Loucy (cell line): ENCODE measurements at regions not wholly inside any gene's neighbourhood (a gene's known extent, or its start where the extent isn't known, plus 50 kb on each side); places are given as distances from the start of the nearest gene placed in this dataset.

ENCODE experiments used
- H2AFZ ChIP-seq: fragments of 200-600 bp; sonication (generic); 2 replicates; pipeline ENCODE4 v1.6.0; 2016; ENCODE audit warnings: antibody characterized with exemption, mild to moderate bottlenecking, low read length, moderate library complexity
- H3F3A ChIP-seq: fragments of 200-600 bp; 2 replicates; pipeline ENCODE4 v1.6.0; 2016; ENCODE audit warnings: antibody characterized with exemption, low read depth, mild to moderate bottlenecking
- H3K27me3 ChIP-seq: fragments of 200-600 bp; sonication (generic); 2 replicates; pipeline ENCODE4 v1.6.1; 2014; ENCODE audit warnings: low read length, mild to moderate bottlenecking; ENCODE audit not compliant: insufficient read depth, poor library complexity, severe bottlenecking
- H3K36me3 ChIP-seq: fragments of 200-600 bp; sonication (generic); 2 replicates; pipeline ENCODE4 v1.6.1; 2016; ENCODE audit warnings: low read length; ENCODE audit not compliant: insufficient read depth
- H3K4me1 ChIP-seq: fragments of 200-600 bp; sonication (generic); 2 replicates; pipeline ENCODE4 v1.5.1; 2014; ENCODE audit warnings: low read length, mild to moderate bottlenecking; ENCODE audit not compliant: insufficient read depth, poor library complexity, severe bottlenecking
- H3K4me2 ChIP-seq: fragments of 200-600 bp; sonication (generic); 2 replicates; pipeline ENCODE4 v1.6.0; 2014; ENCODE audit warnings: antibody characterized with exemption, low read length, low read depth, mild to moderate bottlenecking; ENCODE audit not compliant: poor library complexity, severe bottlenecking
- H3K4me3 ChIP-seq: fragments of 200-600 bp; sonication (generic); 2 replicates; pipeline ENCODE4 v1.5.1; 2014; ENCODE audit warnings: low read length, mild to moderate bottlenecking, mixed read lengths; ENCODE audit not compliant: poor library complexity, severe bottlenecking
- H3K79me2 ChIP-seq: fragments of 200-600 bp; sonication (generic); 2 replicates; pipeline ENCODE4 v1.6.1; 2014; ENCODE audit warnings: low read length; ENCODE audit not compliant: insufficient read depth
- H3K9ac ChIP-seq: fragments of 200-600 bp; sonication (generic); 2 replicates; pipeline ENCODE4 v1.6.0; 2014; ENCODE audit warnings: mild to moderate bottlenecking, low read depth, low read length, moderate library complexity; ENCODE audit not compliant: poor library complexity, severe bottlenecking
- H3K9me2 ChIP-seq: fragments of 200-600 bp; sonication (generic); replicated peaks from 2 replicates; pipeline ENCODE4 v1.6.1; 2016; ENCODE audit warnings: low read depth, low read length, mixed read lengths
- H3K9me3 ChIP-seq: fragments of 200-600 bp; sonication (generic); 2 replicates; pipeline ENCODE4 v1.6.1; 2014; ENCODE audit warnings: mild to moderate bottlenecking, antibody characterized with exemption, low read length, low read depth; ENCODE audit not compliant: insufficient read depth
- H4K20me1 ChIP-seq: fragments of 200-600 bp; sonication (generic); 2 replicates; pipeline ENCODE4 v1.6.0; 2014; ENCODE audit warnings: antibody characterized with exemption, low read length, mild to moderate bottlenecking; ENCODE audit not compliant: insufficient read depth, poor library complexity, severe bottlenecking
- EZH2phosphoT487 ChIP-seq: fragments of 200-600 bp; IDR thresholded peaks from 2 replicates; pipeline ENCODE4 v1.6.1; 2018; ENCODE audit warnings: antibody characterized with exemption, mild to moderate bottlenecking, moderate library complexity, borderline replicate concordance
- TF ChIP-seq, protein P1 (sequence below): fragments of 200-600 bp; sonication (generic); conservative IDR thresholded peaks from 2 replicates; pipeline ENCODE4 v1.5.1; 2014; ENCODE audit warnings: mild to moderate bottlenecking, antibody characterized with exemption, low read length

DNA sequence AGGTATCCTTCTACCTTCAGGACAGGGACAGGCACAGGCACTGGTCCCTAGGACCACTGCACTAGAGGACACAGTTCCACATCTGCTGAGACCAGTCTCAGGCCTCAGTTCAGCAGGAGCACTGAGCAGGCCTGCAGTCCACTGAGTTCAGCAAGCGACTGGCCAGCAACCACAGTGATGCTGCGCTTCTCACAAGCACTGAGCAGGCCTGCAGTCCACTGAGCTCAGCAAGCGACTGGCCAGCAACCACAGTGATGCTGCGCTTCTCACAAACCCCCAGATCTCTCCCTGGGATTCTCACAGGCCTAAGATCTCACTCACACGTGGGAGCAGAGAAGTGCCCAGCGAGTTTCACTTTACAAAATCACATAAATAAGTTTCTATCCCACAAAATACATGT is 140.6 kb downstream of the IRS2 start:
- TF ChIP-seq, protein P1, sequence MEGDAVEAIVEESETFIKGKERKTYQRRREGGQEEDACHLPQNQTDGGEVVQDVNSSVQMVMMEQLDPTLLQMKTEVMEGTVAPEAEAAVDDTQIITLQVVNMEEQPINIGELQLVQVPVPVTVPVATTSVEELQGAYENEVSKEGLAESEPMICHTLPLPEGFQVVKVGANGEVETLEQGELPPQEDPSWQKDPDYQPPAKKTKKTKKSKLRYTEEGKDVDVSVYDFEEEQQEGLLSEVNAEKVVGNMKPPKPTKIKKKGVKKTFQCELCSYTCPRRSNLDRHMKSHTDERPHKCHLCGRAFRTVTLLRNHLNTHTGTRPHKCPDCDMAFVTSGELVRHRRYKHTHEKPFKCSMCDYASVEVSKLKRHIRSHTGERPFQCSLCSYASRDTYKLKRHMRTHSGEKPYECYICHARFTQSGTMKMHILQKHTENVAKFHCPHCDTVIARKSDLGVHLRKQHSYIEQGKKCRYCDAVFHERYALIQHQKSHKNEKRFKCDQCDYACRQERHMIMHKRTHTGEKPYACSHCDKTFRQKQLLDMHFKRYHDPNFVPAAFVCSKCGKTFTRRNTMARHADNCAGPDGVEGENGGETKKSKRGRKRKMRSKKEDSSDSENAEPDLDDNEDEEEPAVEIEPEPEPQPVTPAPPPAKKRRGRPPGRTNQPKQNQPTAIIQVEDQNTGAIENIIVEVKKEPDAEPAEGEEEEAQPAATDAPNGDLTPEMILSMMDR = no peak
- TF ChIP-seq EZH2phosphoT487 = no peak
- Histone ChIP-seq H3K9ac (no peak overlapping the region), H3K4me3 (no peak overlapping the region), H3K9me3 (peaks cover 8% of the 10 kb centered on the region), H3F3A (no peaks in the 10 kb centered on the region), H3K79me2 (no peaks in the 10 kb centered on the region), H3K4me2 (no peak overlapping the region), H2AFZ (no peak overlapping the region), H3K27me3 (no peaks in the 10 kb centered on the region), H3K4me1 (no peaks in the 10 kb centered on the region), H4K20me1 (no peaks in the 10 kb centered on the region), H3K36me3 (no peaks in the 10 kb centered on the region), H3K9me2 (no peaks in the 10 kb centered on the region)

DNA sequence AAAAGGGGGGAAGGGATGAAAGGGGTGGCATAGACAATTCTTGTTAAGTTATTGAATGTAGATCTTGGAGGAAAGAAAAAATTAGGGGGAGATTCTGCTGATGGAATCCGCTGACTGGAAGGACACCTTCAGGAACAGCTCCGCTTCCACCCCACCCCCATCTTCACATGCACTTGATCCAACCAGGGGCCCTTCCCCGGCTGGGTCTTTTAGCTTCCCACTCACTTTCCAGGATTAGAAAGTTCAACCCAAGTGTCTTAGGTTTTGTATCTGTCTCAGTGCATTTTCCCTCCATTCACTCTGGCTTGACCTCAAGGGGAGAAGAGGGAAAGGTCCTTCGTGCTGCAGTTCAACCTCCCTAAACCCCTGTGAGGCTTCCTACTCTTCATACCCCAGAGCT is 141.4 kb downstream of the IRS2 start:
- peaks cover 14% of the 10 kb centered on the region for H3K9me3 ChIP-seq
- no peak overlapping the region for H3K4me2 ChIP-seq
- no peak overlapping the region for H3K4me3 ChIP-seq
- H3K79me2 ChIP-seq = no peaks in the 10 kb centered on the region
- no peak overlapping the region for H3K9ac ChIP-seq
- H4K20me1 ChIP-seq = no peaks in the 10 kb centered on the region
- H3K9me2 ChIP-seq = no peaks in the 10 kb centered on the region
- H3F3A ChIP-seq = no peaks in the 10 kb centered on the region
- no peaks in the 10 kb centered on the region for H3K4me1 ChIP-seq
- no peaks in the 10 kb centered on the region for H3K27me3 ChIP-seq
- no peak overlapping the region for H2AFZ ChIP-seq
- no peak for TF ChIP-seq EZH2phosphoT487
- TF ChIP-seq, protein P1 = no peak
- H3K36me3 ChIP-seq = no peaks in the 10 kb centered on the region

DNA sequence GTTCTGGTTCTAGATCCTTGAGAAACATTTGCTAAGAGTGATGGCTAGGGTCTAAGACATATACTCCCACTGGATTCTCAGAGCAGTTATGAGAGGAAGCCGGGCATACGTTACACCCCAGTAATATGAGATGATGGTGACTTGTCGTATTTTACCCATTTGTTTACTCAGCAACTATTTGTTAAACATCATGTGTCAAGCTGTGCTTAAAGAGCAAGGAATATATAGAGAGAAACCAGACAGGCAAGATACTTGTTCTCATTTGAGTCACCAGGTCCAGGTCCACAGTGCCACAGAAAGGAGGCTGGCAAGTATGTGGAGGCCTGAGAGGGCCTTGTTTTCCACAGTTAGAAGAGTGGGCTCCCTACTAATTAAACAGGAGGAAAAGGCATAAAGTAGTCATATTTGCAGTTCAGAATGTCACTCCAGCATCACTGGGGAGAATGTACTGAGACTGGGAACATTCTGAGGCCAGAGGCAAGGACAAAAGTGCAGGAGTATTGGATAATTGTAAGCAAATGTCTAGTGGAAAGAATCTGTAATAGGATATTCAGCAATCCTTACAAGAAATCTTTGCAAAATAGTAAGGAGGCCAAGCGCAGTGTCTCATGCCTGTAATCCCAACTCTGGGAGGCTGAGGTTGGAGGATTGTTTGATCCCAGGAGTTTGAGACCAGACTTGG is 142.2 kb downstream of the IRS2 start:
- no peaks in the 10 kb centered on the region for H3K36me3 ChIP-seq
- TF ChIP-seq, protein P1 = no peak
- TF ChIP-seq EZH2phosphoT487 = no peak
- H3F3A ChIP-seq = no peaks in the 10 kb centered on the region
- peaks cover 14% of the 10 kb centered on the region for H3K9me3 ChIP-seq
- no peak overlapping the region for H3K4me3 ChIP-seq
- H3K27me3 ChIP-seq = no peaks in the 10 kb centered on the region
- H3K79me2 ChIP-seq = no peaks in the 10 kb centered on the region
- no peak overlapping the region for H2AFZ ChIP-seq
- no peak overlapping the region for H3K4me2 ChIP-seq
- no peaks in the 10 kb centered on the region for H3K9me2 ChIP-seq
- H3K9ac ChIP-seq = no peak overlapping the region
- H3K4me1 ChIP-seq = no peaks in the 10 kb centered on the region
- H4K20me1 ChIP-seq = no peaks in the 10 kb centered on the region
